SU-DHL-6 (cell line): ENCODE measurements at regions not wholly inside any gene's neighbourhood (a gene's known extent, or its start where the extent isn't known, plus 50 kb on each side); places are given as distances from the start of the nearest gene placed in this dataset.

Experiments
- H2AFZ ChIP-seq: fragments of 200-600 bp; sonication (generic); 2 replicates; pipeline ENCODE4 v1.6.1; 2014; ENCODE audit warnings: low read depth, mild to moderate bottlenecking, moderate library complexity, mixed read lengths, antibody characterized with exemption, low read length; ENCODE audit not compliant: severe bottlenecking
- H3F3A ChIP-seq: fragments of 200-600 bp; shearing (Covaris generic); 2 replicates; pipeline ENCODE4 v1.6.0; 2016; ENCODE audit warnings: antibody characterized with exemption, mild to moderate bottlenecking; ENCODE audit not compliant: insufficient read depth
- H3K27ac ChIP-seq: fragments of 200-600 bp; sonication (generic); 2 replicates; pipeline ENCODE4 v1.5.1; 2016; ENCODE audit warnings: low read depth, mild to moderate bottlenecking, low read length, moderate library complexity, mixed read lengths
- H3K27me3 ChIP-seq: fragments of 200-600 bp; sonication (generic), shearing (Covaris generic); 2 replicates; pipeline ENCODE4 v1.6.0; 2014; ENCODE audit warnings: mild to moderate bottlenecking, low read length
- H3K36me3 ChIP-seq: fragments of 200-600 bp; sonication (generic); 2 replicates; pipeline ENCODE4 v1.6.1; 2014; ENCODE audit warnings: mild to moderate bottlenecking, low read length, mixed read lengths
- H3K4me2 ChIP-seq: fragments of 300-600, 200-600 bp; shearing (Covaris generic), sonication (generic); 2 replicates; pipeline ENCODE4 v1.6.0; 2014; ENCODE audit warnings: low read length, low read depth, mild to moderate bottlenecking; ENCODE audit not compliant: poor library complexity, severe bottlenecking
- H3K4me3 ChIP-seq: fragments of 200-600 bp; sonication (generic); 2 replicates; pipeline ENCODE4 v1.5.1; 2014; ENCODE audit warnings: antibody characterized with exemption, low read length, mild to moderate bottlenecking, mixed read lengths; ENCODE audit not compliant: insufficient read depth, poor library complexity, severe bottlenecking
- H3K79me2 ChIP-seq: fragments of 200-600 bp; sonication (generic); 2 replicates; pipeline ENCODE4 v1.6.1; 2014; ENCODE audit warnings: mild to moderate bottlenecking, low read length, moderate library complexity; ENCODE audit not compliant: insufficient read depth
- H3K9ac ChIP-seq: fragments of 200-600 bp; sonication (generic); 2 replicates; pipeline ENCODE4 v1.7.0; 2014; ENCODE audit warnings: mild to moderate bottlenecking, low read length
- H3K9me2 ChIP-seq: fragments of 200-600 bp; sonication (generic); replicated peaks from 2 replicates; pipeline ENCODE4 v1.6.1; 2014; ENCODE audit warnings: low read length; ENCODE audit not compliant: insufficient read depth
- H3K9me3 ChIP-seq: fragments of 200-600 bp; sonication (generic); 2 replicates; pipeline ENCODE4 v1.6.1; 2014; ENCODE audit warnings: low read length, mixed read lengths; ENCODE audit not compliant: insufficient read depth
- H4K20me1 ChIP-seq: fragments of 200-600 bp; sonication (generic); 2 replicates; pipeline ENCODE4 v1.6.1; 2014; ENCODE audit warnings: low read depth, mild to moderate bottlenecking, antibody characterized with exemption, low read length, moderate library complexity, mixed read lengths
- EZH2phosphoT487 ChIP-seq: fragments of 200-600 bp; sonication (generic), shearing (Covaris generic); conservative IDR thresholded peaks from 2 replicates; pipeline ENCODE4 v1.6.1; 2018; ENCODE audit warnings: mild to moderate bottlenecking, antibody characterized with exemption, low read length, moderate library complexity, mixed read lengths
- TF ChIP-seq, protein P1 (sequence below): fragments of 200-600 bp; sonication (generic); IDR thresholded peaks from one replicate; pipeline ENCODE4 v1.5.1; 2017; ENCODE audit warnings: antibody characterized with exemption, mild to moderate bottlenecking, low read length, moderate library complexity; ENCODE audit not compliant: insufficient read depth, poor library complexity, severe bottlenecking

GRCh38 chr20:41889844-41890224 lies 271.7 kb upstream of the CHD6 start:
- Histone ChIP-seq H3K9me3 (no peaks in the 10 kb centered on the region), H2AFZ (no peak overlapping the region), H3K79me2 (no peaks in the 10 kb centered on the region), H3K4me2 (no peak overlapping the region), H3F3A (no peaks in the 10 kb centered on the region), H3K27ac (no peak overlapping the region), H3K36me3 (no peaks in the 10 kb centered on the region), H3K9me2 (no peaks in the 10 kb centered on the region), H3K4me3 (no peak overlapping the region), H3K27me3 (no peaks in the 10 kb centered on the region), H3K9ac (no peak overlapping the region), H4K20me1 (no peaks in the 10 kb centered on the region)
- TF ChIP-seq, protein P1, sequence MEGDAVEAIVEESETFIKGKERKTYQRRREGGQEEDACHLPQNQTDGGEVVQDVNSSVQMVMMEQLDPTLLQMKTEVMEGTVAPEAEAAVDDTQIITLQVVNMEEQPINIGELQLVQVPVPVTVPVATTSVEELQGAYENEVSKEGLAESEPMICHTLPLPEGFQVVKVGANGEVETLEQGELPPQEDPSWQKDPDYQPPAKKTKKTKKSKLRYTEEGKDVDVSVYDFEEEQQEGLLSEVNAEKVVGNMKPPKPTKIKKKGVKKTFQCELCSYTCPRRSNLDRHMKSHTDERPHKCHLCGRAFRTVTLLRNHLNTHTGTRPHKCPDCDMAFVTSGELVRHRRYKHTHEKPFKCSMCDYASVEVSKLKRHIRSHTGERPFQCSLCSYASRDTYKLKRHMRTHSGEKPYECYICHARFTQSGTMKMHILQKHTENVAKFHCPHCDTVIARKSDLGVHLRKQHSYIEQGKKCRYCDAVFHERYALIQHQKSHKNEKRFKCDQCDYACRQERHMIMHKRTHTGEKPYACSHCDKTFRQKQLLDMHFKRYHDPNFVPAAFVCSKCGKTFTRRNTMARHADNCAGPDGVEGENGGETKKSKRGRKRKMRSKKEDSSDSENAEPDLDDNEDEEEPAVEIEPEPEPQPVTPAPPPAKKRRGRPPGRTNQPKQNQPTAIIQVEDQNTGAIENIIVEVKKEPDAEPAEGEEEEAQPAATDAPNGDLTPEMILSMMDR, result no peak
- TF ChIP-seq EZH2phosphoT487, result no peak

DNA sequence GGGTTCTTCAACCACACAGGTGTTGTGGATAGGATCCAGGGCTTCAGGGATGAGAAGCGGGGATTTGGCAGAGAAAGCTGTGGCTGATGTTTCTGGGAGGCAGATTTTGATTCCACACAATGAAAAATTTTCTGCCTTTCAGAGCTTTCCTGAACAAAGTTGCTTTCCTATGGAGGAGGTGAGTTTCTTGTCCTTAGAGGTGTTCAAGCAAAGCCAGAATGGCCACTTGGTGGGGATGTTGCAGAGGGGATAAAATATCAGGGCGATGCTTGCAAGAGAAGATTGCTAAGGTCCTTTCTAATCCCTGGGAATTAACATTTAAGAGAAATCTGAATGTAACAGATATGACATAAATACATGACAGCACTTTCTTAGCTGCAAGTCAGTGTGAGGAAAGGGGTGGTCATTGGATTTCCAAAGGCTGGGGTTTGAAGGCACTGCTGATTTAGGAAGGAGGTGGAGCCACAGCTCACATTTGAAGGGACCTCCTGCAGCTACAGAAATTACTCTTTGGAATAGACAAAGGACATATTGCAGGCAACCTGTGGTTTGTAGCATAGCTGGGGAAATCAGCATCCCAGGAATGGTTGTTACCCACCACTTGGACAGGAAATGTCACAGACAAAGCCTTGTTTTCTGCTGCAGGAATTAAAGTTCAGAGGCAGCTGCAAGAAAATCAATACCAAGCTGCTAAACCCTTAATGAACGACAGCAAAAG lies 271.1 kb upstream of the CHD6 start:
- Histone ChIP-seq H3F3A (no peaks in the 10 kb centered on the region), H3K9me3 (no peaks in the 10 kb centered on the region), H3K27me3 (no peaks in the 10 kb centered on the region), H3K9ac (no peak overlapping the region), H3K79me2 (no peaks in the 10 kb centered on the region), H3K9me2 (no peaks in the 10 kb centered on the region), H3K36me3 (no peaks in the 10 kb centered on the region), H3K4me2 (no peak overlapping the region), H3K4me3 (no peak overlapping the region), H3K27ac (no peak overlapping the region), H4K20me1 (no peaks in the 10 kb centered on the region), H2AFZ (no peak overlapping the region)
- no peak for TF ChIP-seq EZH2phosphoT487
- TF ChIP-seq, protein P1, result no peak

- Histone ChIP-seq H2AFZ (no peak overlapping the region), H3K79me2 (no peaks in the 10 kb centered on the region), H3K27me3 (no peaks in the 10 kb centered on the region; the same call in 1 of the 2 replicates), H3K36me3 (no peaks in the 10 kb centered on the region), H3K4me2 (no peak overlapping the region), H3K27ac (no peak overlapping the region), H3F3A (no peaks in the 10 kb centered on the region), H3K9me2 (no peaks in the 10 kb centered on the region), H3K9ac (no peak overlapping the region), H4K20me1 (no peaks in the 10 kb centered on the region), H3K9me3 (no peaks in the 10 kb centered on the region), H3K4me3 (no peak overlapping the region)
- no peak for TF ChIP-seq EZH2phosphoT487
- TF ChIP-seq, protein P1, result no peak
These were observed 270.3 kb upstream of the CHD6 start for GRCh38 chr20:41888434-41888833.
